Activated naive CD8-positive, alpha-beta T cell treated with anti-CD3 and anti-CD28 coated beads for 36 hours (primary cell): ENCODE measurements at regions not wholly inside any gene's neighbourhood (a gene's known extent, or its start where the extent isn't known, plus 50 kb on each side); places are given as distances from the start of the nearest gene placed in this dataset.

Experiments used
- DNase-seq: peaks from one replicate; pipeline ENCODE4 v3.0.0; 2021
- H3K27ac Mint-ChIP-seq: one replicate; pipeline ENCODE4 v1.8.0; 2022; ENCODE audit warnings: mild to moderate bottlenecking, moderate library complexity, mixed read lengths
- H3K27me3 Mint-ChIP-seq: one replicate; pipeline ENCODE4 v1.8.0; 2022; ENCODE audit warnings: mild to moderate bottlenecking, mixed read lengths
- H3K36me3 Mint-ChIP-seq: one replicate; pipeline ENCODE4 v1.8.0; 2021; ENCODE audit warnings: mild to moderate bottlenecking, mixed read lengths
- H3K4me1 Mint-ChIP-seq: one replicate; pipeline ENCODE4 v1.8.0; 2021; ENCODE audit warnings: mixed read lengths
- H3K4me3 Mint-ChIP-seq: one replicate; pipeline ENCODE4 v1.8.0; 2022; ENCODE audit warnings: mild to moderate bottlenecking, moderate library complexity, mixed read lengths
- H3K9me3 Mint-ChIP-seq: one replicate; pipeline ENCODE4 v1.8.0; 2022; ENCODE audit warnings: mixed read lengths

- Mint-ChIP-seq H3K4me3 (no peak overlapping the region), H3K36me3 (no peaks in the 10 kb centered on the region), H3K9me3 (no peaks in the 10 kb centered on the region), H3K27me3 (peaks cover 3% of the 10 kb centered on the region), H3K4me1 (peaks cover 2% of the 10 kb centered on the region), H3K27ac (no peak overlapping the region)
- DNase-seq: no peak
Measured at GRCh38 chr5:123265551-123265950, 157.7 kb downstream of the CEP120 start.

- DNase-seq: no peak
- no peaks in the 10 kb centered on the region for H3K27me3 Mint-ChIP-seq
- H3K4me3 Mint-ChIP-seq: no peak overlapping the region
- no peaks in the 10 kb centered on the region for H3K9me3 Mint-ChIP-seq
- no peak overlapping the region for H3K27ac Mint-ChIP-seq
- peaks cover 2% of the 10 kb centered on the region for H3K4me1 Mint-ChIP-seq
- H3K36me3 Mint-ChIP-seq: no peaks in the 10 kb centered on the region
Measured at GRCh38 chr5:123264394-123264793, 158.8 kb downstream of the CEP120 start.

- H3K4me1 Mint-ChIP-seq: peaks cover 2% of the 10 kb centered on the region
- H3K4me3 Mint-ChIP-seq: no peak overlapping the region
- no peaks in the 10 kb centered on the region for H3K9me3 Mint-ChIP-seq
- H3K27ac Mint-ChIP-seq: no peak overlapping the region
- H3K36me3 Mint-ChIP-seq: no peaks in the 10 kb centered on the region
- H3K27me3 Mint-ChIP-seq: no peaks in the 10 kb centered on the region
- no peak for DNase-seq
Measured at GRCh38 chr5:123263859-123264258, 159.3 kb downstream of the CEP120 start.

- no peak overlapping the region for H3K4me3 Mint-ChIP-seq
- no peaks in the 10 kb centered on the region for H3K36me3 Mint-ChIP-seq
- DNase-seq: no peak
- H3K27ac Mint-ChIP-seq: no peak overlapping the region
- H3K27me3 Mint-ChIP-seq: peaks cover 2% of the 10 kb centered on the region
- H3K9me3 Mint-ChIP-seq: no peaks in the 10 kb centered on the region
- peaks cover 2% of the 10 kb centered on the region for H3K4me1 Mint-ChIP-seq
Measured at GRCh38 chr5:123262216-123262823, 160.9 kb downstream of the CEP120 start.

GRCh38 chr5:123261752-123262151, 161.5 kb downstream of the CEP120 start:
- H3K4me1 Mint-ChIP-seq: peaks cover 2% of the 10 kb centered on the region
- H3K27ac Mint-ChIP-seq: no peak overlapping the region
- DNase-seq: no peak
- peaks cover under 1% of the 10 kb centered on the region for H3K36me3 Mint-ChIP-seq
- H3K9me3 Mint-ChIP-seq: no peaks in the 10 kb centered on the region
- H3K4me3 Mint-ChIP-seq: no peak overlapping the region
- peaks cover 2% of the 10 kb centered on the region for H3K27me3 Mint-ChIP-seq

GRCh38 chr5:123249446-123249845, 160.4 kb downstream of the PRDM6 start:
- Mint-ChIP-seq H3K27ac (no peak overlapping the region), H3K4me3 (no peak overlapping the region), H3K9me3 (peaks cover 8% of the 10 kb centered on the region), H3K27me3 (peaks cover 6% of the 10 kb centered on the region), H3K4me1 (no peaks in the 10 kb centered on the region), H3K36me3 (no peaks in the 10 kb centered on the region)
- no peak for DNase-seq

- Mint-ChIP-seq H3K27me3 (no peaks in the 10 kb centered on the region), H3K27ac (no peak overlapping the region), H3K36me3 (no peaks in the 10 kb centered on the region), H3K4me3 (no peak overlapping the region), H3K4me1 (no peaks in the 10 kb centered on the region), H3K9me3 (no peaks in the 10 kb centered on the region)
- no peak for DNase-seq
Measured at GRCh38 chr5:123245689-123246088, 156.6 kb downstream of the PRDM6 start.

GRCh38 chr5:123244458-123244857, 155.4 kb downstream of the PRDM6 start:
- no peaks in the 10 kb centered on the region for H3K4me1 Mint-ChIP-seq
- no peak overlapping the region for H3K4me3 Mint-ChIP-seq
- H3K9me3 Mint-ChIP-seq: no peaks in the 10 kb centered on the region
- H3K27ac Mint-ChIP-seq: no peak overlapping the region
- H3K27me3 Mint-ChIP-seq: no peaks in the 10 kb centered on the region
- H3K36me3 Mint-ChIP-seq: no peaks in the 10 kb centered on the region
- DNase-seq: no peak
